IMR-90 (cell line): ENCODE measurements at regions not wholly inside any gene's neighbourhood (a gene's known extent, or its start where the extent isn't known, plus 50 kb on each side); places are given as distances from the start of the nearest gene placed in this dataset.

ENCODE experiments used
- ATAC-seq: fragments of 200-7000 bp; cut with Tn5 transposase; 2 replicates; pipeline ENCODE4 v1.9.1; 2020; ENCODE audit warnings: low read depth, mild to moderate bottlenecking, moderate library complexity
- BruUV-seq: library from RNA; stranded (reverse); fragments of 400-500 nt; replicated peaks from 2 replicates; lab custom pipeline; 2021; lab: Mats Ljungman, UMichigan
- CTCF ChIA-PET: fragments of 300-600 bp; formaldehyde crosslinking; extraction: SDS; loops from one replicate; lab custom pipeline; 2021; ENCODE audit warnings: antibody characterized with exemption; lab: Yijun Ruan, JAX
- POLR2A ChIA-PET: fragments of 300-600 bp; sonication (Branson Sonifier 250); formaldehyde crosslinking; loops from one replicate; lab custom pipeline; 2022; ENCODE audit warnings: antibody characterized with exemption; ENCODE audit not compliant: unreplicated experiment; lab: Charles Lee
- DNase-seq: peaks from one replicate; pipeline ENCODE4 v3.0.0; 2013
- H2AFZ ChIP-seq: replicated peaks from 2 replicates; pipeline ENCODE3; 2013; ENCODE audit warnings: low read length, mild to moderate bottlenecking; ENCODE audit not compliant: poor library complexity
- H2AK5ac ChIP-seq: 2 replicates; pipeline ENCODE4 v1.6.1; 2013; ENCODE audit warnings: low read depth, low read length, inconsistent platforms
- H2AK9ac ChIP-seq: replicated peaks from 2 replicates; pipeline ENCODE3; 2013; ENCODE audit warnings: mild to moderate bottlenecking, low read depth, low read length, moderate library complexity; ENCODE audit not compliant: poor library complexity
- H2BK120ac ChIP-seq: 2 replicates; pipeline ENCODE4 v1.6.1; 2013; ENCODE audit warnings: low read depth, low read length, inconsistent platforms
- H2BK15ac ChIP-seq: 3 replicates; pipeline ENCODE4 v1.6.1; 2013; ENCODE audit warnings: low read depth, low read length, inconsistent platforms
- H2BK20ac ChIP-seq: 2 replicates; pipeline ENCODE4 v1.6.1; 2013; ENCODE audit warnings: low read depth, mild to moderate bottlenecking, inconsistent platforms, low read length, moderate library complexity
- H2BK5ac ChIP-seq: 2 replicates; pipeline ENCODE4 v1.6.1; 2013; ENCODE audit warnings: mild to moderate bottlenecking, low read depth, low read length, inconsistent platforms; ENCODE audit not compliant: poor library complexity, severe bottlenecking
- H3K14ac ChIP-seq: replicated peaks from 2 replicates; pipeline ENCODE4 v1.6.1; 2013; ENCODE audit warnings: low read depth, low read length, inconsistent platforms
- H3K18ac ChIP-seq: 2 replicates; pipeline ENCODE4 v1.6.1; 2013; ENCODE audit warnings: low read depth, low read length, control low read depth
- H3K23ac ChIP-seq: 2 replicates; pipeline ENCODE4 v1.6.1; 2013; ENCODE audit warnings: low read depth, low read length, inconsistent platforms
- H3K27ac ChIP-seq: 2 replicates; pipeline ENCODE4 v1.5.1; 2013; ENCODE audit warnings: mild to moderate bottlenecking, control low read depth, low read length; ENCODE audit not compliant: insufficient read depth
- H3K27me3 ChIP-seq: 2 replicates; pipeline ENCODE4 v1.6.1; 2013; ENCODE audit warnings: low read length; ENCODE audit not compliant: control insufficient read depth, insufficient read depth
- H3K36me3 ChIP-seq: 2 replicates; pipeline ENCODE4 v1.6.1; 2013; ENCODE audit warnings: low read length, mixed read lengths; ENCODE audit not compliant: control insufficient read depth, insufficient read depth
- H3K4ac ChIP-seq: 2 replicates; pipeline ENCODE4 v1.6.1; 2013; ENCODE audit warnings: low read depth, low read length, inconsistent platforms
- H3K4me1 ChIP-seq: 2 replicates; pipeline ENCODE4 v1.6.1; 2013; ENCODE audit warnings: low read length, mixed read lengths; ENCODE audit not compliant: control insufficient read depth, insufficient read depth
- H3K4me2 ChIP-seq: 2 replicates; pipeline ENCODE4 v1.6.1; 2013; ENCODE audit warnings: low read depth, mild to moderate bottlenecking, control low read depth, low read length, moderate library complexity
- H3K4me3 ChIP-seq: 2 replicates; pipeline ENCODE4 v1.5.1; 2013; ENCODE audit warnings: low read depth, mild to moderate bottlenecking, control low read depth, low read length, moderate library complexity; ENCODE audit not compliant: insufficient read depth
- H3K56ac ChIP-seq: 2 replicates; pipeline ENCODE4 v1.6.1; 2013; ENCODE audit warnings: low read length, inconsistent platforms; ENCODE audit not compliant: insufficient read depth; ENCODE audit errors: extremely low read depth
- H3K79me1 ChIP-seq, 2 experiments: 2 replicates each; pipeline ENCODE4 v1.6.1; 2013; ENCODE audit warnings: low read length in 2 of 2, inconsistent platforms in 1 of 2, low read depth in 1 of 2
- H3K9ac ChIP-seq: 2 replicates; pipeline ENCODE4 v1.6.1; 2013; ENCODE audit warnings: low read depth, low read length, control low read depth
- H3K9me1 ChIP-seq: 2 replicates; pipeline ENCODE4 v1.6.1; 2013; ENCODE audit warnings: low read length, inconsistent platforms; ENCODE audit not compliant: insufficient read depth
- H3K9me3 ChIP-seq: 2 replicates; pipeline ENCODE4 v1.6.1; 2013; ENCODE audit warnings: low read length; ENCODE audit not compliant: control insufficient read depth, insufficient read depth
- H4K20me1 ChIP-seq: 2 replicates; pipeline ENCODE4 v1.6.1; 2013; ENCODE audit warnings: low read length, inconsistent platforms; ENCODE audit not compliant: insufficient read depth
- H4K5ac ChIP-seq: 2 replicates; pipeline ENCODE4 v1.6.1; 2013; ENCODE audit warnings: mild to moderate bottlenecking, low read depth, low read length, control low read depth
- H4K8ac ChIP-seq, 2 experiments: 2 replicates each; pipeline ENCODE4 v1.6.1; 2013; ENCODE audit warnings: low read depth in 2 of 2, low read length in 2 of 2, control low read depth in 1 of 2, inconsistent platforms in 1 of 2
- H4K91ac ChIP-seq: 2 replicates; pipeline ENCODE4 v1.6.1; 2013; ENCODE audit warnings: low read depth, low read length, inconsistent platforms; ENCODE audit not compliant: insufficient read depth
- CHD1 ChIP-seq: IDR thresholded peaks from 2 replicates; pipeline ENCODE4 v1.6.1; 2012; ENCODE audit warnings: low read depth, low read length, improper control_type of control experiment
- MAFK ChIP-seq: IDR thresholded peaks from 2 replicates; pipeline ENCODE4 v1.6.1; 2012; ENCODE audit warnings: low read depth, low read length, improper control_type of control experiment
- WGBS, 2 experiments: methylation state at CpG; one replicate each; pipeline versions ENCODE4 v1.1.5 to v1.1.7; 2013; ENCODE audit warnings: missing lambda C conversion rate in 2 of 2; ENCODE audit not compliant: insufficient read length in 1 of 2; ENCODE audit errors: extremely low coverage in 2 of 2; 5-methylcytosine and 5-hydroxymethylcytosine counted together
- dilution Hi-C: fragments of 300-500 bp; cut with HindIII; formaldehyde crosslinking; loops from one replicate; pipeline ENCODE4 v1.14.3; 2018; ENCODE audit warnings: low sequenced_read_pairs; ENCODE audit not compliant: unreplicated experiment
- in situ Hi-C: fragments of 300-500 bp; cut with MboI; formaldehyde crosslinking; loops from 3 replicates; pipeline ENCODE4 v1.14.3; 2019; ENCODE audit warnings: low sequenced_read_pairs, inconsistent platforms, mixed read lengths
- intact Hi-C: fragments of 100-400 bp; cut with micrococcal nuclease; formaldehyde crosslinking; loops from 2 replicates; pipeline ENCODE4 v1.10.0; 2022
- TF ChIP-seq, protein P1 (sequence below): conservative IDR thresholded peaks from 2 replicates; pipeline ENCODE4 v1.5.1; 2012; ENCODE audit warnings: mild to moderate bottlenecking, low read depth, low read length, improper control_type of control experiment
- TF ChIP-seq, protein P2 (sequence below): fragments of 150-350 bp; IDR thresholded peaks from 2 replicates; pipeline ENCODE4 v1.6.1; 2016; ENCODE audit warnings: low read depth, mild to moderate bottlenecking, low read length, moderate library complexity, borderline replicate concordance

DNA sequence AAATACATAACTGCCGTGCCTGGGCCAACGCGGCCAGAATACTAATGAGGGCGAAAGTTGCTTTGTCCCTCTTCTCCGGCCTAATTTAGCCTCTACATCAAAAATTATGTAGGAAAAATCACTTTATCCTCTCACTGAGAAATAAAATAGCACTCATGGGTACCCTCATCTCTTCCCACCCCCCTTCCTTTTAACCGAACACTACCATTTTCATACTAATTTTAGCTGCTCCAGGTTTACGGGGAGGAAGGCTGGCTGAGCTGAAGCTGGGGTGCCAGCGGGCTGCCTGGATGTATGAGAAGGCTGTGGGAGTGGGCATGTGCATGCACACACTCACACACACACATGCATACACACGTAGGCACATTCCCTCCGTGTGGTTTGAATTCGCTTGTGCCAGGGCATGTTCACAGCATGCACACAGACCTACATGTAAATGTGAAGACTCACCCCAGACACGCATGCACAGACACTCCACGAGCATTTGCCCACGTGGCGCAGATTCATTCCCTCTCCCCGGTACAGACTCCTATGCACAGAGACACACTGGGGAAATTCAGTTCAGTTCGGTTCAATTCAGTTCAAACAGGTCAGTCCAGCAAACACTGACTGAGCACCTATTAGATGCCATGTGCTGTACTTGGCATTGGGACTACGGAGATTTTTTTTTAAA is 145.1 kb downstream of the MRM1 start:
- no peaks in the 10 kb centered on the region for H3K4me1 ChIP-seq
- no peak overlapping the region for H3K56ac ChIP-seq
- no peak overlapping the region for H3K23ac ChIP-seq
- no peak overlapping the region for H4K8ac ChIP-seq
- H2AK9ac ChIP-seq = no peak overlapping the region
- H3K36me3 ChIP-seq = no peaks in the 10 kb centered on the region
- H3K27ac ChIP-seq = no peak overlapping the region
- no peak overlapping the region for H2BK20ac ChIP-seq
- H3K4me3 ChIP-seq = no peak overlapping the region
- CTCF ChIA-PET = no interaction called here
- no peak overlapping the region for H2BK120ac ChIP-seq
- no peak overlapping the region for H2AK5ac ChIP-seq
- H3K79me1 ChIP-seq = no peaks in the 10 kb centered on the region
- in situ Hi-C loops (no loop called here), intact Hi-C loops (no loop called here), dilution Hi-C loops (no loop called here)
- ATAC-seq (no peak), DNase-seq (no peak)
- WGBS, 2 experiments = 85% methylated on average over 12 of the region's 18 CpGs; no CpG with 5 or more reads in 1 of the 2 experiments
- no peak overlapping the region for H4K91ac ChIP-seq
- H2BK5ac ChIP-seq = no peak overlapping the region
- no peak overlapping the region for H2BK15ac ChIP-seq
- H3K14ac ChIP-seq = no peak overlapping the region
- H3K4ac ChIP-seq = no peak overlapping the region
- H3K9me1 ChIP-seq = no peaks in the 10 kb centered on the region
- H3K18ac ChIP-seq = no peak overlapping the region
- no peak for TF ChIP-seq CHD1
- TF ChIP-seq MAFK = no peak
- TF ChIP-seq, protein P1, sequence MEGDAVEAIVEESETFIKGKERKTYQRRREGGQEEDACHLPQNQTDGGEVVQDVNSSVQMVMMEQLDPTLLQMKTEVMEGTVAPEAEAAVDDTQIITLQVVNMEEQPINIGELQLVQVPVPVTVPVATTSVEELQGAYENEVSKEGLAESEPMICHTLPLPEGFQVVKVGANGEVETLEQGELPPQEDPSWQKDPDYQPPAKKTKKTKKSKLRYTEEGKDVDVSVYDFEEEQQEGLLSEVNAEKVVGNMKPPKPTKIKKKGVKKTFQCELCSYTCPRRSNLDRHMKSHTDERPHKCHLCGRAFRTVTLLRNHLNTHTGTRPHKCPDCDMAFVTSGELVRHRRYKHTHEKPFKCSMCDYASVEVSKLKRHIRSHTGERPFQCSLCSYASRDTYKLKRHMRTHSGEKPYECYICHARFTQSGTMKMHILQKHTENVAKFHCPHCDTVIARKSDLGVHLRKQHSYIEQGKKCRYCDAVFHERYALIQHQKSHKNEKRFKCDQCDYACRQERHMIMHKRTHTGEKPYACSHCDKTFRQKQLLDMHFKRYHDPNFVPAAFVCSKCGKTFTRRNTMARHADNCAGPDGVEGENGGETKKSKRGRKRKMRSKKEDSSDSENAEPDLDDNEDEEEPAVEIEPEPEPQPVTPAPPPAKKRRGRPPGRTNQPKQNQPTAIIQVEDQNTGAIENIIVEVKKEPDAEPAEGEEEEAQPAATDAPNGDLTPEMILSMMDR = no peak
- TF ChIP-seq, protein P2, sequence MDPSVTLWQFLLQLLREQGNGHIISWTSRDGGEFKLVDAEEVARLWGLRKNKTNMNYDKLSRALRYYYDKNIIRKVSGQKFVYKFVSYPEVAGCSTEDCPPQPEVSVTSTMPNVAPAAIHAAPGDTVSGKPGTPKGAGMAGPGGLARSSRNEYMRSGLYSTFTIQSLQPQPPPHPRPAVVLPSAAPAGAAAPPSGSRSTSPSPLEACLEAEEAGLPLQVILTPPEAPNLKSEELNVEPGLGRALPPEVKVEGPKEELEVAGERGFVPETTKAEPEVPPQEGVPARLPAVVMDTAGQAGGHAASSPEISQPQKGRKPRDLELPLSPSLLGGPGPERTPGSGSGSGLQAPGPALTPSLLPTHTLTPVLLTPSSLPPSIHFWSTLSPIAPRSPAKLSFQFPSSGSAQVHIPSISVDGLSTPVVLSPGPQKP = no peak
- H3K9me3 ChIP-seq = no peaks in the 10 kb centered on the region
- BruUV-seq = no TSS peak
- H3K27me3 ChIP-seq = peaks cover 18% of the 10 kb centered on the region
- no peak overlapping the region for H3K4me2 ChIP-seq
- no peak overlapping the region for H3K9ac ChIP-seq
- H2AFZ ChIP-seq = no peak overlapping the region
- H4K5ac ChIP-seq = no peak overlapping the region
- POLR2A ChIA-PET = no interaction called here
- no peaks in the 10 kb centered on the region for H4K20me1 ChIP-seq
